ENCODE measurements at regions not wholly inside any gene's neighbourhood (a gene's known extent, or its start where the extent isn't known, plus 50 kb on each side); places are given as distances from the start of the nearest gene placed in this dataset.

DNA sequence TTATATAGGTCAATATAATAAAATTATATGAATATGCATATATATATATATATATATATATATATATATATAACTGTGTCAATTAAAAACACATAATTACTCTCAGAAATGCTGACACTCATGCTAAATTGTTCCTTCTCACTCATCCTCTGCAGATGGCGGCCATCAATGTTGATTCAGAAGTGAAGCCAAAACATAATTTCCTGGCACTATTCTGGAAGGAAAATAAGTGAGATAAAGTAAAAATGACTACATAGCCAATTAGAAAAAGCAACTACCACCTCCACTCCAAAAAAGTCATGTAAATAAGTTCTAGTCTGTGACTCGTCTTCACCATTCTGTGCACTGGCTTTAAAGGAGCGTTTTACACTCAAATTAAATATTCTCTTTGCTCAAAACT lies 423.3 kb downstream of the EFNB2 start:
- TF ChIP-seq CTCF (IDR thresholded peaks at IDR 0.05): no peak

GRCh38 chr13:106110241-106110855 lies 425.1 kb downstream of the EFNB2 start:
- no peak for TF ChIP-seq CTCF (IDR thresholded peaks at IDR 0.05)

- no peak for TF ChIP-seq CTCF (IDR thresholded peaks at IDR 0.05)
Observed at GRCh38 chr13:106109391-106109791, 426.1 kb downstream of the EFNB2 start.

- TF ChIP-seq CTCF (IDR thresholded peaks at IDR 0.05): no peak
Observed at GRCh38 chr13:106108346-106108745, 427.1 kb downstream of the EFNB2 start.

DNA sequence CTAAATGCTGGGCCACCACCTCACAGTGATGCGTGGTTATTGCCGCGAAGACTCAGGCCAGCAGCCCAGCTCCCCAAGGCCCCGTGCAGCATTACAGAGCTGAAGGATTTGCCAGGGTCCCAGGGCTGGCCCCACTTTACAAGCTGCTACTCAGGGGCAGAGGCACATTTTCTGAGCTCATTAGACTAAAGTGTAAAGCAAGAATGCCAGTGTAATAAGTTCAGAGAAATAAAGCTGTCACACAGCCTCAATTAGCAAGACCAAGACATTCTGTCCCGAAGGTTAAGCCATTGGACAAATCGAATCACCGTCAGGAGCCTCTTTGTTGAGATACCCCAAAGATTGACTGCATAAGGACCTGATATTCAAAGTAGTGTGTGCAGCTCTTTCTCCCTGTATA lies 428.4 kb downstream of the EFNB2 start:
- TF ChIP-seq CTCF (IDR thresholded peaks at IDR 0.05): no peak

GRCh38 chr13:106105153-106105552 lies 430.3 kb downstream of the EFNB2 start:
- no peak for TF ChIP-seq CTCF (IDR thresholded peaks at IDR 0.05)

GRCh38 chr13:106104281-106104901 lies 431.1 kb downstream of the EFNB2 start:
- no peak for TF ChIP-seq CTCF (IDR thresholded peaks at IDR 0.05)
